Right hindlimb (tissue), 1 donor: ENCODE measurements at regions not wholly inside any gene's neighbourhood (a gene's known extent, or its start where the extent isn't known, plus 50 kb on each side); places are given as distances from the start of the nearest gene placed in this dataset.

Experiments used
- DNase-seq: peaks from one replicate; pipeline ENCODE4 v3.0.0-alpha.2; 2018

DNA sequence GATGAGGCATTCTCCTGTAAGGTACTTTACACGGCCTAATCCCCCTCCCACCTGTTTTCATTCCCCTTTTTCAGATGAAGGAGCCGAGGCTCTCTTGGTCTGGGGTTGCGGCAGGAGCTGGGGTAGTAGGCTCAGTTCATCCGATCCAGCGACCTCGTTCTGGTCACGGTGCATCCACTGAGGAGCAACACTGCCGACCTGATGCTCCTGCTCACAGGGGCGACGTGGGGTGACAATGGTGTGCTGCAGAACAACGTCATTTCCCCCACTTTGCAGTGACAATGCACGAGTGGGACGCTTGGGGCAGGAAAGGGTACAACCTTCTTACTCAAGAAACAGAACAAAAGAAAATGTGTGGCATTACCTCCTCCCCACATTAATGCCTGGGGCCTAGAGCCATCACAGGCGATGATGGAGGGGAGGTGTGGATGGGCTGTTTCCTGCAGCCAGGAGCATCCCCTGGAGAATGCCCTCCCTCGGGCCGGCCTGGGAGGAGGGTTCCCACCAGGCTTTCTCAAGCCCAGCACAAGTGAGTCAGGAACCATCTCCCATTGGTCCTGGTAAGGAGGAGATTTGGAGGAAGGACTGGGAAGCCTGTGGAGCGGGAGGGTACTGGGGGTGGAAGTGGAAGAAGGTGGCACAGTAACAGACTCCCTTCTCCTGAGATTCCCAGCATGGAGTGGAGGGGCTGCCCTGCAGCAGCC is 125.6 kb downstream of the SPATA19 start:
- no peak for DNase-seq

- no peak for DNase-seq
Observed at GRCh38 chr11:133718831-133719230, 126.5 kb downstream of the SPATA19 start.

GRCh38 chr11:133718238-133718637 is 127.1 kb downstream of the SPATA19 start:
- DNase-seq = no peak

GRCh38 chr11:133716602-133717001 is 128.7 kb downstream of the SPATA19 start:
- DNase-seq = no peak

GRCh38 chr11:133715602-133716001 is 129.7 kb downstream of the SPATA19 start:
- no peak for DNase-seq

DNA sequence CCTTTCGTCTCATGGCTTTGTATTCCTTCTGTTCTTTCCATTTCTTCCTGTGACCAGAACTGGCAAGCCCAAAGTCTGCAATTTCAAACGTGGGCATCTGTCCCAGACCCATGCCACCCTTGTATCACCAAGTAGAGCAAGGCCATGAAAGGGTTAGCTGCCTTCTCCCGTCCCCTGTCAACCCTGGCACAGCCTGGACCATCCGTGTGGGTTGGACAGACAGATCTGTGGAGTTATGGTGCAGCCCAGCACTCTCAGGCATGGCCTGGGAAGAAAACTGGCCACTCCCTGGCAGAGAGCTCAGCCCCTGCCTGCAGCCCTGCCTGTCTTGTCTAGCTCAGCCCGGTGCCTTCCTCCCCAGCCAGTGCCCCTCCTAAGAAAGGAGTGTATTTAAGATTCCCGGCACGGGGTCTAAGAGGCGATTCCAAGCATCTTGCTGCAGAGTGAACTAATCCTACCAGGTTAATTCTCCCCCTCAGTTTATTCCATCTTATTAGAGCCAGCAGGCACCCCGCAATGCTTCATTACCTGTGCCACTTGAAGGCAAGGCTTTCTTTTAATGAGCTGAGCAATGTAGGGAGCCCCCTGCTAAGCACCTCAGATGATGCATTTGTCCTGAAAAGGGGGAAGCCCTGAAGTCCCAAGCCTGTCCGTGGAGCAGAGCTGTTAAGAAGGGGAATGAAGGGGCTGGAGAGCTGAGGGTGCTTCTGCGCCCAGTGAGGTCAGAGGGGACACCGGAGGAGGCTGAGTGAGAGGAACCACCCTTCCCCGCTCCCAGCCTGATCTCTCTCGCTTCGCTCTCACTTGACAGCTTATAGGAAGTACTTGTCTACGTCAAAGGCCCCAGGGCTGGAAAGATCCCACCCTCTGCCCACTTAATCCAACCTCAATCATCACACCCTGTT is 130.6 kb downstream of the SPATA19 start:
- DNase-seq = no peak

GRCh38 chr11:133713844-133714243 is 131.5 kb downstream of the SPATA19 start:
- no peak for DNase-seq

DNA sequence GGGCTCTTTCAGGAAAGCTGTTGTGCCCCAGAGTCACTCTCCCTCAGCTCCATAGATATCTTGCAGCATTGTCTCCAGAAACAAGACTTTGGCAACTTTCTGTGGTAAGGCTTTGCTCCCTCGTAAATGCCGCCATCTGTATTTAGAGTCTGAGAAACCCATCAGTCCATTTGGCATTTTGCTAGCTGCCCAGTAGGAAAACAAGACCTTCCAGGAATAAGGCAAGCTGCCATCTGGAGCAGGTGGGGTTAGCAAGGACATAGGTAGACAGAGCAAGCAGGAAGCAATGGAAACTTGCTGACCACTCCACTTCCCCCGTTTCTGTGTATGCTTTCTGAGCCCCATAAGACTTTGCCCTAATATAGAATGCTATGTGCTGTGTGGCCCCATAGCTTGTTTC is 131.9 kb downstream of the SPATA19 start:
- DNase-seq = no peak

GRCh38 chr11:133712051-133712560 is 133.2 kb downstream of the SPATA19 start:
- DNase-seq = peak; percentile 63

DNA sequence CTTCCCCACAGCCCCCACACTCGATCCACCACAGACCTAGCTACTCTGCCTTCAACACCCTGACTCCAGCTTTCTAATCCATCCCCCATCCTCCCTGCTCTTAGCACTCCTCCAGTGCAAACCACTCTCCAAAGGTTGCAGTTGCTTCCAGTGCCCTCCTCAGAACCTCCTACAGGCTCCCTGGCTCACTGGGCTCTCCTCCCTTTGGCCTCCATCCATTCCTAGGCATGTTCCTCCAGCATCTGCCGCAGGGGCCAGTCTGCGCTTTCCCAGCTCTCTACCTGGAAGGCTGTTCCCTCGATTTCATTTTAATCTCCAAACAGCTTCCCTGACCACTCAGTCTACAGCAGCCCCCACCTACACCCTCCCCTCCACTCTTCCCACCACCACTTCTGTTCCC is 133.8 kb downstream of the SPATA19 start:
- no peak for DNase-seq

DNA sequence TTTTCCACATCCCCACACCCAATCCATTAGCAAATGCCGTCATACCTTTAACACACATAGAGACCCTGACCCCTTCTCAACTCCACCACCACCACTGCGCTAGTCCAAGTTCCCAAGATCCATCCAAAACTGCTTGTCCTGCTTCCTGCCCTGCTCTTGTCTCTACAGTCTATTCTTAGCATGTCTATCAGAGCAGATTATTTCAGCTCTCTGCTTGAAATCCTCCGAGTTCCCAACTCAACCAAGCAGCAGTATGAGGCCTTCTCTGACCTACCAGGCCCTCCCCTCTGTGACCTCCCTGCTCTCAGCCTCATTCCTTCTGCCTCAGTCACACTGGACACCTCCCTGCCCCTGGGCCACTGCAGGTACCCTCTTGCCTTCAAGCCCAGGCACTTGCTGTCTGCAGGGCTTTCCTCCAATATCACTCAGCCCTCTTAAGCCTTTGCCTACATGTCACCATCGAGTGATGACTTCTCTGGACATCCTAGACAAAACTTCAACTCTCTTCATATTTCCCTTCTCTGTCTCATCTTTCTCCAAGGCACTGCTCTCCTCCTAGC is 134.6 kb downstream of the SPATA19 start:
- DNase-seq = no peak

- no peak for DNase-seq
Observed at GRCh38 chr11:133710241-133710640, 135.1 kb downstream of the SPATA19 start.

- DNase-seq = no peak
Observed at GRCh38 chr11:133708547-133709051, 136.7 kb downstream of the SPATA19 start.

DNA sequence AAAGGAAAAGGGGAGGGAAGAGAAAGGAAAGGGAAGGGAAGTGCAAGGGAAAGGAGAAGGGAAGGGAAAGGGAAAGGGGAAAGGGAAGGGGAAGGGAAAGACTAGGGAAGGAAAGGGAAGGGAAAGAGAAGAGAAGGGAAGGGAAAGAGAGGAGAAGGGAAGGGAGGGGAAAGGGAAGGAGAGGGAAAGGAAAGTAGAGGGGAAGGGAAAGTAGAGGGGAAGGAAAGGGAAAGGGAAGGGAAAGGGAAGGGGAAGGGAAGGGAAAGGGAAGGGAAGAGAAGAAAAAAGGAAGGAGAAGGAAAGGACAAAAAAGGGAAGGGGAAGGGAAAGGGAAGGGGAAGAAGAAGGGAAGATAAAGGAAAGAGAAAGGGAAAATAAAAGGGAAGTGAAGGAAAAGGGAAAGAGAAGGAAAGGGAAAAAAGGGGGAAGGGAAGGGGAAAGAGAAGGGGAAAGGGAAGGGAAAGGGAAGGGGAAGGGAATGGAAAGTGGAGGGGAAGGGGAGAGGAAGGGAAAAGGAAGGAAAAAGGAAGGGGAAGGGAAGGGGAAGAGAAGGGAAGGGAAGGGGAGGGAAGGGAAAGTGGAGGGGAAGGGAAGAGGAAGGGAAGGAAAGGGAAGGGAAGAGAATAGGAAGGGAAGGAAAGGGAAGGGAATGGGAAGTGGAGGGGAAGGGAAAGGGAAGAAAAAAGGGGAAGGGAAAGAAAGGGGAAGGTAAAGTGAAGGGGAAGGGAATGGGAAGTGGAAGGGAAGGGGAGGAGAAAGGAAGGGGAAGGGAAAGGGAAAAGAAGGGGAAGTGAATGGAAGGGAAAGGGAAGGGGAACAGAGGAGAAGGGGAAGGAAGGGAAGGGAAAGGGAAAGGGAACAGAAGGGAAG is 138.2 kb downstream of the SPATA19 start:
- DNase-seq = no peak

GRCh38 chr11:133705873-133706272 is 139.4 kb downstream of the SPATA19 start:
- DNase-seq = no peak

- no peak for DNase-seq
Observed at GRCh38 chr11:133705074-133705648, 140.2 kb downstream of the SPATA19 start.

- DNase-seq = no peak
Observed at GRCh38 chr11:133699071-133699470, 146.2 kb downstream of the SPATA19 start.

- DNase-seq = no peak
Observed at GRCh38 chr11:133698654-133699053, 146.7 kb downstream of the SPATA19 start.

DNA sequence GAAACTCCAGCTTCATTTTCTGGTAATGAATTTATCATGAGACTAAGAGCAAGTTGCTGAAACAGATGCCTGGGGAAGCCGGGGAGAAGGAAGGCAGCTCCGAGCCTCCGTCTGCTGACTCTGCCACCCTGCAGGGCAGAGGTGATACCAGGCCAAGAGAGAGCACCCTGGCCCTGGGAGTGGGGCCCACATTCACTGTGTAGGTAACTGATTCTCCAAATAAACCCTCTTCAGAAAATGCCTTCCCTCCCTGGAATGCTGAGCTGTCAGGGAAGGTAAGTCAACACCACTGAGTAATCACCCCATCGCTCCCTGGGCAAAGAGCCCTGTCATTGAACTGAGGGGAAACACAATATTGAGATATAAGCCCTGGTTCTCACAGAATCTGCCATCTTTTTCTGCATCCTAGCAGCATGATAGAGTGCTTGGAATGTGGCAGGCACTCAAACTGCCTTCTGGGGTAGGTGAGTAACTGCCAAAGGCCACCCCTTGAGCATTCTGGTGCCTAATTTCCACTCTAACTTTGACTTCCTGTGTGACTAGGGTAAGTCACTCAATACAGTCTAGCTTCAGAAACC is 147.6 kb downstream of the SPATA19 start:
- DNase-seq = no peak

DNA sequence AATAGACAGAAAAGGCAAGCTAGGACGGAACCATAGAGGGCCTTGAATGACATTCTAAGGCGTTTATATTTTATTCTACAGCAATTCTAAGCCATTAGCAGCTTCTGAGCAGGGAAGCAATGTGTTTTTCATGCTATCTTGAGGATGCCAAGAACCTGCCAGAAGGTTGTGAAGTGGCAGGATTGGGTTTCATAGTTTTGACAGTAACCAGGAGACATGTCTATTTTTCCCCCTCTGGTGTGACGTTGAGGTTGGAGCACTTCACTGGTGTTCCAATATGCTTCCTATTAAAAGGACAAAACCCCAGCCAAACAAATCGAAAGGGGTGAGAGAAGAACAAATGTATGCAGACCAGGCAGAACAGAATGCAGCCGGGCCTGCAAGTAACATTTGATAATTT is 148.2 kb downstream of the SPATA19 start:
- peak; percentile 35 for DNase-seq

- no peak for DNase-seq
Observed at GRCh38 chr11:133695387-133695786, 149.9 kb downstream of the SPATA19 start.

GRCh38 chr11:133694701-133695100 is 150.6 kb downstream of the SPATA19 start:
- no peak for DNase-seq
